Panc1 (cell line): ENCODE measurements at regions not wholly inside any gene's neighbourhood (a gene's known extent, or its start where the extent isn't known, plus 50 kb on each side); places are given as distances from the start of the nearest gene placed in this dataset.

Experiments used
- ATAC-seq: fragments of 200-7000 bp; cut with Tn5 transposase; 2 replicates; pipeline ENCODE4 v1.9.1; 2020; ENCODE audit warnings: mild to moderate bottlenecking, moderate library complexity
- BruUV-seq: library from RNA; stranded (reverse); fragments of 400-500 nt; replicated peaks from 2 replicates; lab custom pipeline; 2021; lab: Mats Ljungman, UMichigan
- CTCF ChIA-PET: fragments of 300-600 bp; sonication (Branson Sonifier 250); formaldehyde crosslinking; loops from one replicate; lab custom pipeline; 2022; ENCODE audit warnings: antibody characterized with exemption; lab: Charles Lee
- POLR2A ChIA-PET: fragments of 300-600 bp; sonication (Branson Sonifier 250); formaldehyde crosslinking; loops from one replicate; lab custom pipeline; 2022; ENCODE audit warnings: antibody characterized with exemption; lab: Charles Lee
- DNase-seq: peaks from one replicate; pipeline ENCODE4 v3.0.0-alpha.2; 2010; ENCODE audit warnings: low read depth, low spot score
- H3K27ac ChIP-seq: 2 replicates; pipeline ENCODE4 v1.5.1; 2011; ENCODE audit warnings: mild to moderate bottlenecking, low read length, inconsistent platforms
- H3K27me3 ChIP-seq: fragments of 200-500 bp; sonication (Bioruptor generic); 2 replicates; pipeline ENCODE4 v1.6.0; 2014; ENCODE audit warnings: low read length, inconsistent platforms; ENCODE audit not compliant: control insufficient read depth, insufficient read depth
- H3K36me3 ChIP-seq: fragments of 200-500 bp; sonication (Bioruptor generic); 2 replicates; pipeline ENCODE4 v1.5.1; 2014; ENCODE audit warnings: inconsistent platforms, mild to moderate bottlenecking, low read length, moderate library complexity; ENCODE audit not compliant: control insufficient read depth, insufficient read depth
- H3K4me1 ChIP-seq: 2 replicates; pipeline ENCODE4 v1.5.1; 2011; ENCODE audit warnings: inconsistent platforms, mild to moderate bottlenecking, low read length, moderate library complexity; ENCODE audit not compliant: control insufficient read depth, insufficient read depth
- H3K4me3 ChIP-seq, 2 experiments: 2 replicates each; pipeline ENCODE4 v1.5.1; 2011 to 2012; ENCODE audit warnings: low read depth in 2 of 2, low read length in 2 of 2, mild to moderate bottlenecking in 2 of 2, inconsistent platforms in 1 of 2, moderate library complexity in 1 of 2
- H3K9me3 ChIP-seq: fragments of 200-500 bp; sonication (Bioruptor generic); 2 replicates; pipeline ENCODE4 v1.5.1; 2014; ENCODE audit warnings: low read depth, mild to moderate bottlenecking, inconsistent platforms, low read length, moderate library complexity; ENCODE audit not compliant: control insufficient read depth, insufficient read depth
- POLR2AphosphoS5 ChIP-seq: IDR thresholded peaks from 2 replicates; pipeline ENCODE4 v1.6.1; 2012; ENCODE audit warnings: mild to moderate bottlenecking, low read depth, low read length, moderate library complexity
- REST ChIP-seq, 2 experiments: IDR thresholded peaks; 2 replicates each; pipeline ENCODE4 v1.6.1; 2011 to 2012; ENCODE audit warnings: low read depth in 2 of 2, control low read depth in 1 of 2, low read length in 1 of 2, mild to moderate bottlenecking in 1 of 2, moderate library complexity in 1 of 2; ENCODE audit not compliant: insufficient read depth in 1 of 2
- SIN3A ChIP-seq: IDR thresholded peaks from 2 replicates; pipeline ENCODE4 v1.6.1; 2012; ENCODE audit warnings: low read depth, mild to moderate bottlenecking, low read length, moderate library complexity, borderline replicate concordance; ENCODE audit not compliant: insufficient read depth
- TCF7L2 ChIP-seq: IDR thresholded peaks from 2 replicates; pipeline ENCODE4 v1.6.1; 2011; ENCODE audit warnings: mild to moderate bottlenecking, low read depth, low read length, inconsistent platforms
- in situ Hi-C: cut with HindIII; loops from 2 replicates; pipeline ENCODE4 v1.10.0; 2016; ENCODE audit warnings: low sequenced_read_pairs, low pct_unique_long_range_greater_than_20kb
- intact Hi-C: fragments of 100-400 bp; cut with micrococcal nuclease; formaldehyde crosslinking; loops from one replicate; pipeline ENCODE4 v1.10.0; 2022; ENCODE audit not compliant: unreplicated experiment
- TF ChIP-seq, protein P1 (sequence below): fragments of 450-650 bp; IDR thresholded peaks from 2 replicates; pipeline ENCODE4 v1.5.1; 2017; ENCODE audit warnings: mild to moderate bottlenecking

DNA sequence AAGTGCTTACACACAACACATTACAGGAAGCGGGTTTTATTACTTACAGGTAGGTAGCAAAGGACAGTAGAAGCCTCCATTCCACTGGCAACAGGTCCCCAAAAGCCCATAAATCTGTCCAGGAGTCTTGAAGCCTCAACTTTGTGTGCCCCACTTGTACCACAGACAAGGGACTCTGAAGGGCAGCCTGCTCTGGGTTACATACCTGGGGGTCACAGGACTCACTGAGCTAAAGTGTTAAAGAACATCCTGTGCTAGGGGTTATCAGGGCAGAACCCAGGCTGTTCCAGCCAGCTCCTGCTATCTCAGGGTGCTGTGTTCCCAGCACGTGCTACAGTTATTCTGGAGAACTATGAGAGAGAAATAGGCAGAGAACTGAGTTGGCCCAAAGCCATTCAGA is 230.9 kb upstream of the SLC10A2 start:
- DNase-seq (no peak), ATAC-seq (no peak)
- no peaks in the 10 kb centered on the region for H3K9me3 ChIP-seq
- H3K27ac ChIP-seq, result no peak overlapping the region
- TF ChIP-seq SIN3A (no peak), REST (IDR thresholded peaks at IDR 0.05; ENCODE audit: insufficient read depth in 1 of 2, low read depth in 2 of 2, low read length in 1 of 2) (no peak), POLR2AphosphoS5 (no peak), TCF7L2 (no peak)
- TF ChIP-seq, protein P1, sequence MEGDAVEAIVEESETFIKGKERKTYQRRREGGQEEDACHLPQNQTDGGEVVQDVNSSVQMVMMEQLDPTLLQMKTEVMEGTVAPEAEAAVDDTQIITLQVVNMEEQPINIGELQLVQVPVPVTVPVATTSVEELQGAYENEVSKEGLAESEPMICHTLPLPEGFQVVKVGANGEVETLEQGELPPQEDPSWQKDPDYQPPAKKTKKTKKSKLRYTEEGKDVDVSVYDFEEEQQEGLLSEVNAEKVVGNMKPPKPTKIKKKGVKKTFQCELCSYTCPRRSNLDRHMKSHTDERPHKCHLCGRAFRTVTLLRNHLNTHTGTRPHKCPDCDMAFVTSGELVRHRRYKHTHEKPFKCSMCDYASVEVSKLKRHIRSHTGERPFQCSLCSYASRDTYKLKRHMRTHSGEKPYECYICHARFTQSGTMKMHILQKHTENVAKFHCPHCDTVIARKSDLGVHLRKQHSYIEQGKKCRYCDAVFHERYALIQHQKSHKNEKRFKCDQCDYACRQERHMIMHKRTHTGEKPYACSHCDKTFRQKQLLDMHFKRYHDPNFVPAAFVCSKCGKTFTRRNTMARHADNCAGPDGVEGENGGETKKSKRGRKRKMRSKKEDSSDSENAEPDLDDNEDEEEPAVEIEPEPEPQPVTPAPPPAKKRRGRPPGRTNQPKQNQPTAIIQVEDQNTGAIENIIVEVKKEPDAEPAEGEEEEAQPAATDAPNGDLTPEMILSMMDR, result no peak
- in situ Hi-C loops, result no loop called here
- H3K27me3 ChIP-seq, result no peaks in the 10 kb centered on the region
- intact Hi-C loops, result no loop called here
- POLR2A ChIA-PET, result no interaction called here
- H3K36me3 ChIP-seq, result no peaks in the 10 kb centered on the region
- H3K4me1 ChIP-seq, result no peaks in the 10 kb centered on the region
- CTCF ChIA-PET, result no interaction called here
- no TSS peak for BruUV-seq
- H3K4me3 ChIP-seq, result no peak overlapping the region

DNA sequence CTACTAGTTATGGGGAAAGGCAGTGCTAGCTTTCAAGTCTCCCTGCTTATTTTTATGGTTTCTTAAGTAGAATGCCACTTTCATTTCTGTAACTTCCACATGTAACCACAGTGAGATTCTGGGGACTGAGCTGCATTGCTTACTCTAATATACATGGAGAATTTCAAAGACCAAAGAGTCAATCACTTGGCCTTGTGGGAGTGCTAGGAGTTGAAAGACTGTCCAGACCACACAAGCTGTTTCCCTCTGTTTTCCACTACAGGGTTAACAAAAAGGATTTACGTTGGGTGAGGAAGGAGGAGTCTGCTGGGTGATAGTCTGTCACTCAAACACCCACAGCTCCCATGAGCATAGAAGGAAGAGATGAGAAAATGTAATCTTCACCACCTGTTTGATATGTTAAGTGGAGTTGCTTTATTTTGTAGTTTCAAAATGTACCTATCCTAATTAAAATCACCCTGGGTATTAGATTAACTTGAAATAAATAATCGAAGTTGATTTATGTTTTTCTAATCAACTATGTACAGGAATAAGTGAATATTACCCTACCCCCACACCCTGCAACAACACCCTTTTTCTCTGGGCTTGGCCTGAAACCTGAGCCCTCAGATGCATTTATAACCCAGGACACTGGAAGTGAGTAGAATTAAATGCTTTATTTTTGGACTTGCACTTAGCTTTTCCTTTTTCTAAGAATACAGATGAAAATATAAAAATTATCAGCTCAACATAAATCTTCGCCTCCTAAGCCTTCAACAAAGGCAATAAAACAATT is 225.8 kb upstream of the SLC10A2 start:
- intact Hi-C loops, result no loop called here
- ChIA-PET CTCF (no interaction called here), POLR2A (no interaction called here)
- Histone ChIP-seq H3K36me3 (no peaks in the 10 kb centered on the region), H3K9me3 (no peaks in the 10 kb centered on the region), H3K4me1 (no peaks in the 10 kb centered on the region), H3K27me3 (no peaks in the 10 kb centered on the region), H3K4me3 (no peak overlapping the region), H3K27ac (no peak overlapping the region)
- DNase-seq (no peak), ATAC-seq (no peak)
- no peak for TF ChIP-seq TCF7L2
- TF ChIP-seq REST (IDR thresholded peaks at IDR 0.05; ENCODE audit: insufficient read depth in 1 of 2, low read depth in 2 of 2, low read length in 1 of 2), result no peak
- no peak for TF ChIP-seq SIN3A
- no peak for TF ChIP-seq POLR2AphosphoS5
- no TSS peak for BruUV-seq
- in situ Hi-C loops, result no loop called here
